EL (cell line): ENCODE measurements at regions not wholly inside any gene's neighbourhood (a gene's known extent, or its start where the extent isn't known, plus 50 kb on each side); places are given as distances from the start of the nearest gene placed in this dataset.

Source experiments
- DNase-seq: peaks from one replicate; pipeline ENCODE4 v3.0.0-alpha.2; 2016

DNA sequence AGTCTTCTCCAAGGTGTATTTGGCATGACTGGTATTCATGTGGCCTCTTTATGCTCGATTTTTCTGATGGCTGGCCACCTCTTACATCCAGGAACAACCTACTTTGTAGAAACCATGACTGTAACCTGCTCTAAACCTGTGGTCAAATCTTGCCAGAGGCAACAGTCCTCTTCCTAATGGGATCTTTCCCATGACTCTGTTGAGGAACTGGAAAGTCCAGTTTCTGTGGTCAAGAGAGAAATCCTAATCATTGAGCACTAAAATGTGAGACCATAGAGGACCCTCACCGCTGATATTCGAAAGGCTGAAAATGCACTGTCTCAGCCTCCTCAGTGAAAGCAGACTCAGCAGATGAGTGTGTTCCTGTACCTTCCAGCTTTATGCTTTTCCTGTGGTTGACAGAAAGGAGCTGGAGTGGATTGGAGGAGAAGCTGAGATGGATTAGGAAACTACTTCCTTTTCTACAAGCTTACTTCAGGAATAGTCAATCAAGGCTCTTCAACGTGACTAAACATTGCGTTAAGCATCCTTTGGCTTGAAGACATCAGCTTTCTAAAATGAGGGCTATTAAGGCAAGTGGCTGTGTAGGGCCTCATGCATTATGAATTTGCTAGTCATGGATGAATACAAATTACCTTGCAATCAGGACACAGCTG is 69.7 kb upstream of the DAPK1 start:
- DNase-seq: no peak

DNA sequence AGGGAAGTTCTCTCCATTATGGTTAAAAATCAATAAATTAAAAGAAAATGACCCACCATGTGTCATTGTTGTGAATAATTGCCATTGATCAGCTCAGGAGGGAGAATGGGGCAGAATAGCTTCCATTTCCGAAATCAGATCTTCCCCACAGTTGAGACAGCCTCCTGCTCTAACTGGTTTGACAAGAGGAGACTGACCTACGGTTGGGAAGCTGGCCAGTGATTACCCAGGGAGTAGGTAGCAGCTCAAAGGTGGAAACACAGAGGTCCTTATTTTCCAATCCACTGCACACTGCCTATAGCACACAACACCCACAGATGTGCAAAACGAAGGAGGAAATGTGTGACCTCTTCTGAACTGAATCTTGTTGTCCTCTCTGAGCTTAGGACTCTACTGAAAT is 69.0 kb upstream of the DAPK1 start:
- no peak for DNase-seq

DNA sequence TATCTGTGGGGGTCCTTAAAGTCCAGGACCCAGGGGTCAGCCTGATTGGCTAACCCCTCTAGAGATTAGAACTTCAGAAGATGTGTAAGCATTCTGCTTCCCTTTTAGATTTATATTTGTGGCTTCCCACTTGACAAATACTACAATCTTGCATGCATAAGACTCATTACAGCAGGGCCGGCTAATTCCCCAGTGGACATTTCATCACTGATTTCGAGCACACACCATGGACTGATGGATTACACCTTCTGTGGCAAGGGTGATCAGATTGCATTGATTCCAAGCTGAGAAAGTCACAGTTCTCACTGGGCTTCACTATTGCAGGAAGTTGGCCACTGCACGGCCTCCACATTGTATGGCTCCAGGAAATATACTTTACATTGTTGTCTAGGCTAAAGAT is 65.8 kb upstream of the DAPK1 start:
- DNase-seq: no peak

DNA sequence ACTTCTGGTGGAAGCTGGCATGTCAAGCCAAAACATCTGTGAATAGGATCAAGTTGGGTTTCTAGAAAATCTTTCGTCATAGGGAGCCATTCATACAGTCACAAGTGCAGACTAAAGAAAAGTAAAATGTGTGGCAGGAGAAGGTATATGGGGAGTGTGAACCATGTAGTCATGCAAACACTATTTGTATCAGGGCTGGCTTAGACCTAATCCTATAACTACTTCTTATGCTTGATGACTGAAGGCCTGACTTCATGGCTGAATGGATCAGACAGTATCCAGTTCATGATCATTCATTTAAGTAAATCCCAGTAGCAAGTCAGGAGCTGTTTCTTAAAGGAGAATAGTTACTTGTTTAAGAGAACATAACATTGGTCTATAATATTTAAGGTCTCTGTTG is 63.8 kb upstream of the DAPK1 start:
- no peak for DNase-seq

DNA sequence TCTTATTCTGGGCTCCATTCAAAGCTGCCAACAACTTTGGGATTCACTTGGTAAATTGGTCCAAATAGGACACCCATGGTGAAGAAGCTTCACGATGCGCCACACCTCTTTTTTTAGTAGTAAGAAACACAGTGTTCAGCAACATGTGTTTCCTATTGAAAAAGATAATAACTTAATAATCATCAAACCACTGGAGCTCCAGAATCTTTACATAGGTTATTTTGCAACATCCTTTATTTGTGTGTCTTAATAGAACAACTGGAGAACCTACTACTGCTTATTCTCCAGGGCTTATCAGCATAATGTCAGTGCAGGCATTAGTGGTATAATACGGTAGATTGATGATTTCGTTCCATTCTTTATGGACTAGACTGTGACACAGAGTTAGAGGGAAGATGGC is 63.3 kb upstream of the DAPK1 start:
- DNase-seq: no peak

DNA sequence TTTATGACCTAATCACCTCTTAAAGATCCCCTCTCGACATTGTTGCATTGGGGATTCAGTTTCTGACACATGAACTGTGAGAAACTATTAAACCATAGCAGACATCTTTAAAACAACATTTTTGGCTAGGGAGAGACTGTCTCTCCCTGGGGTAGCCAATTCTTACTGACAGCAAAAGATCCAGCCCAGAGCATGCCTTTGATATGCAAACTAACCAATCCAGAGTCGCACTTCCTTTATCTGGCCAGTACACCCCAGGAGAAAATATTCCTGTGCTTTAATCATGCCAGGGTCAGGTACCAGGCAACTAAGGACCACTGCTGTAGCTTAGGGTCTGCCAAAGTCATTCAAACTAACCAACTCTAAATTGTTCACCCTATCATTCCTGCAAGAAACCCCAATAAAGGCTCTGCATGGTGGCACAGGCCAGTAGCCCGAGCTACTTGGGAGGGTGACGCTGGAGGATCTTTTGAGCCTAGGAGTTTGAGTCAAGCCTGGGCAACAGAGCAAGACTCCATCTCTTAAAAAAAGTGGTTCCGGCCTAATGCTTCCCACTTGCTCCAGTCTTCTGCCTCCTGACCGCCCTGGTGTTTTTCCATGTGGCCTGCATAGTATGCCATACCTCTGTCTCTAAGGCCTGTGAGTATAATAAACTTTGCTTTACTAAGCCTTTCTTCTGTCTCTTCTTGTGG is 62.3 kb upstream of the DAPK1 start:
- DNase-seq: no peak

DNA sequence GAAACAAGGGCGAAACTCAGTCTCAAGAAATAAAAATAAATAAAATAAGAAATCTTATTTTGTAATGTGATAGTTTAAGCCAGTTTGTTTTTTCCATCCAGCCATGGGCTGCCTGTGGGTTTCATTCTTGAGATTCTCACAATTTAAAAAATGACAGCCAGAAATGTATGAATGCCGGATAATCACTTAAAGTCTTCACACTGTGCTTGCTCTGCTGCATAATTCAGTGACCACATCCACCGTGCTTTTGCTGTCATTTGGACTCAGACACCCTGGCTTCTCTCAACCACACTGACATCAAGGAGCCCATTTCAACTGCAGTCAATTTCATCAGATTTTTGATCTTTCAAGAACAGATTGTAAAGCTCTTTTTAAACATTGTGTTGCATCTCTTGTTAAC is 61.0 kb upstream of the DAPK1 start:
- DNase-seq: no peak

DNA sequence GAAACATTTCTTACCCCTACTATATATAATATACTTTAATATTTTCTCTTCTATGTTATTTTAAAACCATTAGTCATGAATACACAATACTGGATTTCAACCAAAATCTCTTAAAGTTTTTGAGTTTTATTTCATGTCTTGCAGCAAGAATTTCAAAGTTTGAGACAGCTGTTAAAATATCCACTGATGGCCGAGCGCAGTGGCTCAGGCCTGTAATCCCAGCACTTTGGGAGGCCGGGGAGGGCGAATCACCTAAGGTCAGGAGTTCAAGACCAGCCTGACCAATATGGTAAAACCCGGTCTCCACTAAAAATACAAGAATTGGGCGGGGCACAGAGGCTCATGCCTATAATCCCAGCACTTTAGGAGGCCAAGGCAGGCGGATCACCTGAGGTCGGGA is 59.7 kb upstream of the DAPK1 start:
- no peak for DNase-seq

DNA sequence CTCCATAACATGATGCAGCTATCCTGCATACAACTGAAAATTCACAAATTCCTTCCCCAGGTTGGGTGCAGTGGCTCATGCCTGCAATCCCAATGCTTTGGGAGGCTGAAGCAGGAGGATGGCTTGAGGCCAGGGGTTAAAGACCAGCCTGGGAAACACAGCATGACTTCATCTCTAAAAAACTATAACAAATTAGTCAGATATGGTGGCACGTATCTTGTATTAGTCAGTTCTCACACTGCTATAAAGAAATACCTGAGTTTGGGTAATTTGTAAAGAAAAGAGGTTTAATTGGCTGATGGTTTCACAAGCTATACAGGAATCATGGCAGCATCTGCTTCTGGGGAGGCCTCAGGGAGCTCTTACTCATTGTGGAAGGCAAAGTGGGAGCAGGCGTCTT is 56.4 kb upstream of the DAPK1 start:
- peak; percentile 87 for DNase-seq

DNA sequence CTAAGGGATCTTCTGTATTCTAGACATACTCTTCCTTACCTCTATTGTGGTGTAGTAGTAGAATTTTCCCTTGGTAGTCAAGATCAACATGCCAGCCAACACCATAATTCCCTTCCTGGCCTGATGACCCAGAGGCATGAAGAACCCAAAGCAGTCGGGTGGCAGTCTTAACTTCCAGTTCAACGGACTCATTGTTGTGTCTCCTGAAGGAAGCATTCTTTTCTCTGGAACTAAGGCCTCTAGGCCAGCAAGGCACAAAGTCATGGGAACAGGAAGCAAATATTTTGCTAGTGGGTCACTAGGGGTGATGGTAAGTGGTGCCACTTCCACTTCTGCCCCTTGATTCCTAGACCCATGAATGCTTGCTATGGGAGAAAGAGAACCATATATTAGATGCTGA is 55.2 kb upstream of the DAPK1 start:
- peak; percentile 38 for DNase-seq

DNA sequence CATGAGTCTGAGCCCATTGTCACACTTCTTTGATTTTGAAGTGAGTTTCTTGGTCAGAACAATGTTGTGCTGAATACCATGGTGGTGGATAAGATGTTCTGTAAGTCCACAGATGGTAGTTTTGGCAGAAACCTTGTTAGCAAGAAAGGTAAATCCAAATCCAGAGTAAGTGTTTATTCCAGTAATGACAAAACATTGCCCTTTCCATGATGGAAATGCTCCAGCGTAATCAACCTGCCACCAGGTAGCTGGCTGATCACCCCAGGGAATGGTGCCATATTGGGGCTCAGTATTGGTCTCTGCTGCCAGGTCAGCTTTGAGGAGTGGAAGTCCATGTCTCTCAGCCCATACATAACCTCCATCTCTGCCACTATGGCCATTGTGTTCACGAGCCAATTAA is 54.7 kb upstream of the DAPK1 start:
- DNase-seq: no peak

DNA sequence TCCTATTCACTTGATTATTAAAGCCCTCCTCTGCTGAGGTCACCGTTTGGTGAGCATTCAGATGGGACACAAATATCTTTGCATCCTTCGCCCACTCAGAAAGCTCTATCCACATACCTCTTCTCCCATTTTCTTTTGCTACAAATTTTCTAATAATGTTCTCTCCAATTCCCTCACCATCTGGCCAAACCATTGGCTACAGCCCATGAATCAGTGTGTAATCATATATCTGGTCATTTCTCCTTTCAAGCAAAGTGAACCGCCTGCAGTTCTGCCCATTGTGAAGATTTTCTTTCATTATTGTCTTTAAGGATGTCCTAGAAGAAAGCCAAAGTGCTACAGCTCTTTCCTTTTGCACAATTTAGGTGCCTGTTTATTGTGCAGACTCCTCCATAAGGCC is 54.2 kb upstream of the DAPK1 start:
- no peak for DNase-seq

DNA sequence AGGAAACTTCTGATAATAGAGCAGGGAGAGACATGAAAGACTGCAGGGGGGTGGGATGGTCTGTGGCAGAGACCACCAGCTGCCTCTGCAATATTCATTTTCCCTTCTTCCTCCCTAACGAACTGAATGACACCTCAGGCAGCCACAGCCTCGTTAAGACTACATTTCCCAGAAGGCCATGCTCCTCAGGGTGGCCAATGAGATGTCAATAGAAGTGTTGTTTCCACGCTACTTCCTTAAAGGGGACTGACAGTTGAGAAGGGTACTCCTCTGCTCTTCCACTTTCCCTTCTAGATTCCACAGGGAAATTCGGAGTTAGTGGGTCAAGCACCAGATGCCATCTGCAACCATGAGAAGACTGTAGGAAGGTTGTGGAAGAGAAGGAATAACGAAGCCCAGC is 52.0 kb upstream of the DAPK1 start:
- DNase-seq: peak; percentile 29

DNA sequence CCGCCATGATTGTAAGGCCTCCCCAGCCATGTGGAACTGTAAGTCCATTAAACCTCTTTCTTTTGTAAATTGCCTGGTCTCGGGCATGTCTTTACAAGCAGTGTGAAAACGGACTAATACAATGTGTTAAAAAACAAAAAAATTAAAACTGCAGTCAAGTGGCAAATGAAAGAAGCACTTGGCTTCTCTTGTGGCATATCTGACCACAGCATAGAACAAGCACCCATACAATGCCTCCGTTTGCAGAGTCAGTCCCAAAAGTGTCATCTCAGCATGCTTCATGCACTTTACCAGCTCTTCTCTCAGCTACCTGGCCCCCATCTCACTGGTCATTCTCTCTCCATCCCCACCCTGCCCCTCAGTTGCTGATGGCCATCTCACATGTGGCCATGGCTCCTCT is 51.1 kb upstream of the DAPK1 start:
- no peak for DNase-seq

DNA sequence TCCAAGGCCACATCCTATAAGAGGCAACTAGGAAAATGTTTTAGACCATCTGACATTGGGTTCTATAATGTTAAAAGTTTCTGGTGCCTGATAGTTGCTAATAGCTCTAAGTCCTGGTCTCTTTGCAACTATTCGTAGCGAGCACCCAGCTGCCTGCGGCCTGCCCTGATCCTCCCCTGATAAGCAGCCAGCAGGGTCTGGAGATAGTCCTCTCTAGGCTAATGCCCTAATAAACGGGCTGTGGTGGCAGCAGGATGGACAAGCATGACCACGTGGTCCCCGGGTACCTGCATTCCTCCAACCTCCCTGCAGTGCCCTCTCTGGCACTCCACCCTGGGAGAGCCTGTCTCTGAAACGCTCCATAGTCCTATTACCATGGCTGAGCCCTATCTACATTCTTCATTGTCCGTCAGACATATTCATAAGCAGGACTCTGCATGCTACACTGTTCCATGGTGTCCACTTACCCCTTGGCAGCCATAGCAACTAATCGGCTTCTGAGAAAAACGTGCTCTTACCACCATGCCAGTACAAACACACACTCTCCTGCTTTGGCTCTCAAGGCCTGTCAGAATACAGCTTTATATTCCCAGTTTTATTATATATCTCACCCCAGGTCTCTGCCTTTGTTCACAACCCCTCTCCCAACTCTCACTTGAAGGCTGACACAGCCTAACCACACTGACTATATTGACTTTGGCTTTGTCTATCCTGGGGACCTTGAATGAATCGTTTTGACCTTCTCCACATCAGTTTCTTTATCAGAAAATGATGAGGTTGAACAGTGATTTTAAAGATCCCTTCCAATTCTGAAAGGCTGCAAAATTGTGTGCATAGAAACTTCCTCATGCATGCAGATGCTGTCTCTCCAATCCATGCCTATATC is 49.9 kb upstream of the DAPK1 start:
- DNase-seq: no peak
